ENCODE measurements at regions not wholly inside any gene's neighbourhood (a gene's known extent, or its start where the extent isn't known, plus 50 kb on each side); places are given as distances from the start of the nearest gene placed in this dataset.

DNA sequence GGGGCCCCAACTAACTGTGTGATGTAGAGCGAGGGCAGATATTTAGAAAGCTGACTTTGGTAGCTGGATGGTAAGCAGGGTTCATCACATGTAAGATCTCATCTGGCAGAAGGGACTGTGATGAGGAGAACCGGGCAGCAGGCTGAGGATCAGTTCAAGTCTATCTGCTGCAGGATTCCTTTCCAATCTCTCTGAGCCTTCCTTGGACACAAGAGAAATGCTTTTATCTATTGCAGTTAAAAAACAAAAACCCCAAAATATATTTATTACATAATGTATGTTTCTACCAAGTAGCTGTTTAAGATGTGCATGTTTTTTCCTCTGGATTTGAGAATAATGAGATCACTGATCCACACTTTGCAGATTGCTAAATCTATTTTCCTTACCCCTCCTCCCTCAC is 411.5 kb downstream of the RAP2B start:
- TF ChIP-seq, protein P1, sequence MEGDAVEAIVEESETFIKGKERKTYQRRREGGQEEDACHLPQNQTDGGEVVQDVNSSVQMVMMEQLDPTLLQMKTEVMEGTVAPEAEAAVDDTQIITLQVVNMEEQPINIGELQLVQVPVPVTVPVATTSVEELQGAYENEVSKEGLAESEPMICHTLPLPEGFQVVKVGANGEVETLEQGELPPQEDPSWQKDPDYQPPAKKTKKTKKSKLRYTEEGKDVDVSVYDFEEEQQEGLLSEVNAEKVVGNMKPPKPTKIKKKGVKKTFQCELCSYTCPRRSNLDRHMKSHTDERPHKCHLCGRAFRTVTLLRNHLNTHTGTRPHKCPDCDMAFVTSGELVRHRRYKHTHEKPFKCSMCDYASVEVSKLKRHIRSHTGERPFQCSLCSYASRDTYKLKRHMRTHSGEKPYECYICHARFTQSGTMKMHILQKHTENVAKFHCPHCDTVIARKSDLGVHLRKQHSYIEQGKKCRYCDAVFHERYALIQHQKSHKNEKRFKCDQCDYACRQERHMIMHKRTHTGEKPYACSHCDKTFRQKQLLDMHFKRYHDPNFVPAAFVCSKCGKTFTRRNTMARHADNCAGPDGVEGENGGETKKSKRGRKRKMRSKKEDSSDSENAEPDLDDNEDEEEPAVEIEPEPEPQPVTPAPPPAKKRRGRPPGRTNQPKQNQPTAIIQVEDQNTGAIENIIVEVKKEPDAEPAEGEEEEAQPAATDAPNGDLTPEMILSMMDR (IDR thresholded peaks at IDR 0.05) = no peak
- no peak for TF ChIP-seq POLR2A (IDR thresholded peaks at IDR 0.05)
